K562 (cell line): ENCODE measurements at regions not wholly inside any gene's neighbourhood (a gene's known extent, or its start where the extent isn't known, plus 50 kb on each side); places are given as distances from the start of the nearest gene placed in this dataset.

Source experiments
- ATAC-seq: fragments of 200-7000 bp; cut with Tn5 transposase; 3 replicates; pipeline ENCODE4 v1.9.1; 2020; ENCODE audit warnings: moderate library complexity
- BruUV-seq: library from RNA; stranded (reverse); fragments of 400-500 nt; replicated peaks from 2 replicates; lab custom pipeline; 2021; lab: Mats Ljungman, UMichigan
- CTCF ChIA-PET: fragments of 300-600 bp; formaldehyde crosslinking; extraction: SDS; loops from one replicate; lab custom pipeline; 2021; ENCODE audit warnings: low intra/inter-chr PET ratio; lab: Yijun Ruan, JAX
- POLR2A ChIA-PET: fragments of 300-600, 350-650 bp; sonication (Branson Sonifier 250); formaldehyde crosslinking; extraction: SDS; loops from one replicate; lab custom pipeline; 2021; ENCODE audit warnings: antibody characterized with exemption, inconsistent platforms; lab: Yijun Ruan, JAX
- DNase-seq, 4 experiments: peaks; one replicate each; pipeline versions ENCODE4 v3.0.0 to v3.0.0-alpha.2; 2011 to 2018; ENCODE audit warnings: low spot score in 3 of 4, mixed read lengths in 3 of 4; ENCODE audit errors: extremely low read depth in 1 of 4
- FAIRE-seq: peaks from 2 replicates; lab custom pipeline; 2011; peaks lifted over from hg19 to GRCh38; lab: Jason Lieb, UNC
- H2AFZ ChIP-seq: 2 replicates; pipeline ENCODE4 v1.6.0; 2011; ENCODE audit warnings: low read depth, low read length, control low read depth, inconsistent platforms
- H3K27ac ChIP-seq: fragments of 200-600 bp; 3 replicates; pipeline ENCODE4 v1.8.0; 2011; ENCODE audit warnings: low read depth, mild to moderate bottlenecking, control low read depth, inconsistent platforms, low read length, moderate library complexity, mixed read lengths; ENCODE audit errors: extremely low read depth
- H3K27me3 ChIP-seq, 2 experiments: fragments of 300-600 bp in 1 of 2; 2 replicates in 1 of 2; 3 replicates in 1 of 2; pipeline versions ENCODE4 v1.6.0 to v1.8.0; 2011; ENCODE audit warnings: inconsistent platforms in 2 of 2, low read length in 2 of 2, mild to moderate bottlenecking in 1 of 2, mixed read lengths in 1 of 2, moderate library complexity in 1 of 2; ENCODE audit not compliant: control insufficient read depth in 2 of 2, insufficient read depth in 2 of 2
- H3K36me3 ChIP-seq: fragments of 300-600 bp; 3 replicates; pipeline ENCODE4 v1.8.0; 2011; ENCODE audit warnings: mild to moderate bottlenecking, low read length, inconsistent platforms; ENCODE audit not compliant: control insufficient read depth, insufficient read depth
- H3K4me1 ChIP-seq, 2 experiments: fragments of 200-600 bp in 1 of 2; replicated peaks in 1 of 2; 2 replicates in 1 of 2; 3 replicates in 1 of 2; pipeline versions ENCODE4 v1.5.1 to v1.8.0; 2011; ENCODE audit warnings: inconsistent platforms in 2 of 2, low read length in 2 of 2, mild to moderate bottlenecking in 1 of 2, mixed read lengths in 1 of 2, moderate library complexity in 1 of 2; ENCODE audit not compliant: control insufficient read depth in 2 of 2, insufficient read depth in 2 of 2
- H3K4me2 ChIP-seq: 2 replicates; pipeline ENCODE4 v1.6.1; 2011; ENCODE audit warnings: low read length, control low read depth, inconsistent platforms, mixed read lengths; ENCODE audit not compliant: insufficient read depth
- H3K4me3 ChIP-seq: fragments of 200-600 bp; sonication (generic), shearing (Covaris generic); 2 replicates; pipeline ENCODE4 v1.5.1; 2016; ENCODE audit warnings: control low read depth, inconsistent platforms
- H3K79me2 ChIP-seq: fragments of 200-600 bp; 3 replicates; pipeline ENCODE4 v1.8.0; 2011; ENCODE audit warnings: low read length, inconsistent platforms; ENCODE audit not compliant: control insufficient read depth, insufficient read depth
- H3K9ac ChIP-seq, 2 experiments: 2 replicates each; pipeline versions ENCODE4 v1.6.0 to v1.6.1; 2011; ENCODE audit warnings: low read depth in 2 of 2, low read length in 2 of 2, control low read depth in 1 of 2, inconsistent platforms in 1 of 2, mild to moderate bottlenecking in 1 of 2, mixed read lengths in 1 of 2; ENCODE audit not compliant: insufficient read depth in 1 of 2
- H3K9me1 ChIP-seq: one replicate; pipeline ENCODE4 v1.6.0; 2011; ENCODE audit warnings: inconsistent platforms, mild to moderate bottlenecking, low read length, moderate library complexity; ENCODE audit not compliant: control insufficient read depth, insufficient read depth
- H3K9me3 ChIP-seq: replicated peaks from 2 replicates; pipeline ENCODE4 v1.5.1; 2011; ENCODE audit warnings: low read depth, low read length, inconsistent platforms; ENCODE audit not compliant: control insufficient read depth, insufficient read depth
- H4K20me1 ChIP-seq: replicated peaks from 2 replicates; pipeline ENCODE4 v1.6.1; 2011; ENCODE audit warnings: low read length, inconsistent platforms, mixed read lengths; ENCODE audit not compliant: control insufficient read depth, insufficient read depth
- CBX1 ChIP-seq: sonication (generic); IDR thresholded peaks from 2 replicates; pipeline ENCODE4 v1.6.1; 2016; ENCODE audit warnings: antibody characterized with exemption, low read depth, mild to moderate bottlenecking
- CCAR2 ChIP-seq: fragments of 200-400 bp; formaldehyde crosslinking; IDR thresholded peaks from 2 replicates; pipeline ENCODE4 v1.6.1; 2017; ENCODE audit warnings: mild to moderate bottlenecking, low read depth, low read length
- CREBBP ChIP-seq: IDR thresholded peaks from one replicate; pipeline ENCODE4 v1.6.1; 2012; ENCODE audit warnings: low read depth, mild to moderate bottlenecking, control low read depth, inconsistent platforms, low read length
- PCBP1 ChIP-seq: fragments of 200-400 bp; formaldehyde crosslinking; IDR thresholded peaks from 2 replicates; pipeline ENCODE4 v1.6.1; 2018; ENCODE audit warnings: mild to moderate bottlenecking, low read depth, low read length; ENCODE audit not compliant: poor library complexity, severe bottlenecking
- SIX5 ChIP-seq, 2 experiments: IDR thresholded peaks; 2 replicates each; pipeline ENCODE4 v1.6.1; 2011; ENCODE audit warnings: low read length in 2 of 2, borderline replicate concordance in 1 of 2, low read depth in 1 of 2, mild to moderate bottlenecking in 1 of 2, moderate library complexity in 1 of 2; ENCODE audit not compliant: insufficient read depth in 1 of 2
- ZNF57 ChIP-seq: fragments of 450-650 bp; formaldehyde crosslinking; IDR thresholded peaks from 2 replicates; pipeline ENCODE4 v1.4.0; 2020; ENCODE audit warnings: mild to moderate bottlenecking, moderate library complexity
- WGBS: fragments of 100-300 bp; shearing (Covaris generic); methylation state at CpG from one replicate; pipeline ENCODE4 v1.1.6; 2016; ENCODE audit warnings: low coverage, mixed read lengths; ENCODE audit not compliant: insufficient coverage; ENCODE audit errors: missing lambda C conversion rate; 5-methylcytosine and 5-hydroxymethylcytosine counted together
- in situ Hi-C: fragments of 300-500 bp; cut with MboI; formaldehyde crosslinking; loops from 4 replicates; pipeline ENCODE4 v1.15.0; 2018; ENCODE audit warnings: inconsistent platforms, mixed read lengths
- intact Hi-C: fragments of 100-400 bp; cut with micrococcal nuclease; formaldehyde crosslinking; loops from 2 replicates; pipeline ENCODE4 v1.14.2; 2022
- TF ChIP-seq, protein P1 (sequence below): fragments of 450-650 bp; formaldehyde crosslinking; IDR thresholded peaks from 2 replicates; pipeline ENCODE4 v1.4.0; 2020; ENCODE audit warnings: mild to moderate bottlenecking, moderate library complexity
- TF ChIP-seq, protein P2 (sequence below): fragments of 250-450 bp; sonication (Bioruptor Pico); IDR thresholded peaks from 2 replicates; pipeline ENCODE4 v1.4.0; 2020
- TF ChIP-seq, protein P3 (sequence below): fragments of 450-650 bp; conservative IDR thresholded peaks from 2 replicates; pipeline ENCODE4 v1.6.1; 2016; ENCODE audit warnings: missing genetic modification characterization, low read depth, mild to moderate bottlenecking, missing compliant biosample characterization, moderate library complexity
- TF ChIP-seq, protein P4 (sequence below): fragments of 250-450 bp; sonication (Bioruptor Pico); IDR thresholded peaks from 2 replicates; pipeline ENCODE4 v1.4.0; 2020

DNA sequence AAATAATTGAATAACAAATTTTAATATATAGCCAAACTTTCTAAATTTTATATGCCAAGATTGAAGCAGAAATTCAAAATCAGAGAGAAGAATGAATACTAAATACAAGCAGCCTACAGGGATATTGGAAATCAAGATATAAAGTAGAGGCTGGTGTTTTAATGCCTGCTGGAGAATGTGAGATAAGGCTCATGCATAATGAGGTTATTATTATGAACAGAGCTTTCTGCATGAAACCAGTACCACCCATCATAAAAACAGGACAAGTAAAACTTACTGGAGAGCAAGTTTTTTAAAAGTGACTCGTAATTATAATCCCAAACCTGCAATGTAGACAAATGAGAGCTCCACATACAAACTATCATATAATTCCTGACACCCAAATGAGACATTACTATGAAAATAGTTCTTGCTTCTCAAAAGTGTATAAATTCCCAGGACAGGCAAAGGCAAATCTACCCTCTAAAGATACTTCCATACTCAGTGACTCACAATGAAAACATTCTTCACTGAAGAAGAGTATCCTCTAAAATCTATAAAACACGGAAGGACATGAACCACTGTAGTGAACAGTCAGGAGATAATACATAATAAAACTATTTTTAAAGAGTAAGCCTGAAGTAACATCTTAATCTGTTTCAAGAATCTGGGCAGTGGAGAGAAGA lies 532.0 kb upstream of the GRAMD2B start:
- BruUV-seq = no TSS peak
- TF ChIP-seq SIX5 (IDR thresholded peaks at IDR 0.05; ENCODE audit: borderline replicate concordance in 1 of 2, insufficient read depth in 1 of 2, low read depth in 1 of 2, low read length in 2 of 2) (no peak), CCAR2 (no peak), ZNF57 (CRISPR knock-in tag) (no peak), CBX1 (no peak), CREBBP (no peak), PCBP1 (no peak)
- TF ChIP-seq, protein P1, sequence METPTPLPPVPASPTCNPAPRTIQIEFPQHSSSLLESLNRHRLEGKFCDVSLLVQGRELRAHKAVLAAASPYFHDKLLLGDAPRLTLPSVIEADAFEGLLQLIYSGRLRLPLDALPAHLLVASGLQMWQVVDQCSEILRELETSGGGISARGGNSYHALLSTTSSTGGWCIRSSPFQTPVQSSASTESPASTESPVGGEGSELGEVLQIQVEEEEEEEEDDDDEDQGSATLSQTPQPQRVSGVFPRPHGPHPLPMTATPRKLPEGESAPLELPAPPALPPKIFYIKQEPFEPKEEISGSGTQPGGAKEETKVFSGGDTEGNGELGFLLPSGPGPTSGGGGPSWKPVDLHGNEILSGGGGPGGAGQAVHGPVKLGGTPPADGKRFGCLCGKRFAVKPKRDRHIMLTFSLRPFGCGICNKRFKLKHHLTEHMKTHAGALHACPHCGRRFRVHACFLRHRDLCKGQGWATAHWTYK = no peak
- TF ChIP-seq, protein P2, sequence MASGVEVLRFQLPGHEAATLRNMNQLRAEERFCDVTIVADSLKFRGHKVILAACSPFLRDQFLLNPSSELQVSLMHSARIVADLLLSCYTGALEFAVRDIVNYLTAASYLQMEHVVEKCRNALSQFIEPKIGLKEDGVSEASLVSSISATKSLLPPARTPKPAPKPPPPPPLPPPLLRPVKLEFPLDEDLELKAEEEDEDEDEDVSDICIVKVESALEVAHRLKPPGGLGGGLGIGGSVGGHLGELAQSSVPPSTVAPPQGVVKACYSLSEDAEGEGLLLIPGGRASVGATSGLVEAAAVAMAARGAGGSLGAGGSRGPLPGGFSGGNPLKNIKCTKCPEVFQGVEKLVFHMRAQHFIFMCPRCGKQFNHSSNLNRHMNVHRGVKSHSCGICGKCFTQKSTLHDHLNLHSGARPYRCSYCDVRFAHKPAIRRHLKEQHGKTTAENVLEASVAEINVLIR (CRISPR knock-in tag) = no peak
- TF ChIP-seq, protein P3, sequence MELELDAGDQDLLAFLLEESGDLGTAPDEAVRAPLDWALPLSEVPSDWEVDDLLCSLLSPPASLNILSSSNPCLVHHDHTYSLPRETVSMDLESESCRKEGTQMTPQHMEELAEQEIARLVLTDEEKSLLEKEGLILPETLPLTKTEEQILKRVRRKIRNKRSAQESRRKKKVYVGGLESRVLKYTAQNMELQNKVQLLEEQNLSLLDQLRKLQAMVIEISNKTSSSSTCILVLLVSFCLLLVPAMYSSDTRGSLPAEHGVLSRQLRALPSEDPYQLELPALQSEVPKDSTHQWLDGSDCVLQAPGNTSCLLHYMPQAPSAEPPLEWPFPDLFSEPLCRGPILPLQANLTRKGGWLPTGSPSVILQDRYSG (tag) = no peak
- TF ChIP-seq, protein P4, sequence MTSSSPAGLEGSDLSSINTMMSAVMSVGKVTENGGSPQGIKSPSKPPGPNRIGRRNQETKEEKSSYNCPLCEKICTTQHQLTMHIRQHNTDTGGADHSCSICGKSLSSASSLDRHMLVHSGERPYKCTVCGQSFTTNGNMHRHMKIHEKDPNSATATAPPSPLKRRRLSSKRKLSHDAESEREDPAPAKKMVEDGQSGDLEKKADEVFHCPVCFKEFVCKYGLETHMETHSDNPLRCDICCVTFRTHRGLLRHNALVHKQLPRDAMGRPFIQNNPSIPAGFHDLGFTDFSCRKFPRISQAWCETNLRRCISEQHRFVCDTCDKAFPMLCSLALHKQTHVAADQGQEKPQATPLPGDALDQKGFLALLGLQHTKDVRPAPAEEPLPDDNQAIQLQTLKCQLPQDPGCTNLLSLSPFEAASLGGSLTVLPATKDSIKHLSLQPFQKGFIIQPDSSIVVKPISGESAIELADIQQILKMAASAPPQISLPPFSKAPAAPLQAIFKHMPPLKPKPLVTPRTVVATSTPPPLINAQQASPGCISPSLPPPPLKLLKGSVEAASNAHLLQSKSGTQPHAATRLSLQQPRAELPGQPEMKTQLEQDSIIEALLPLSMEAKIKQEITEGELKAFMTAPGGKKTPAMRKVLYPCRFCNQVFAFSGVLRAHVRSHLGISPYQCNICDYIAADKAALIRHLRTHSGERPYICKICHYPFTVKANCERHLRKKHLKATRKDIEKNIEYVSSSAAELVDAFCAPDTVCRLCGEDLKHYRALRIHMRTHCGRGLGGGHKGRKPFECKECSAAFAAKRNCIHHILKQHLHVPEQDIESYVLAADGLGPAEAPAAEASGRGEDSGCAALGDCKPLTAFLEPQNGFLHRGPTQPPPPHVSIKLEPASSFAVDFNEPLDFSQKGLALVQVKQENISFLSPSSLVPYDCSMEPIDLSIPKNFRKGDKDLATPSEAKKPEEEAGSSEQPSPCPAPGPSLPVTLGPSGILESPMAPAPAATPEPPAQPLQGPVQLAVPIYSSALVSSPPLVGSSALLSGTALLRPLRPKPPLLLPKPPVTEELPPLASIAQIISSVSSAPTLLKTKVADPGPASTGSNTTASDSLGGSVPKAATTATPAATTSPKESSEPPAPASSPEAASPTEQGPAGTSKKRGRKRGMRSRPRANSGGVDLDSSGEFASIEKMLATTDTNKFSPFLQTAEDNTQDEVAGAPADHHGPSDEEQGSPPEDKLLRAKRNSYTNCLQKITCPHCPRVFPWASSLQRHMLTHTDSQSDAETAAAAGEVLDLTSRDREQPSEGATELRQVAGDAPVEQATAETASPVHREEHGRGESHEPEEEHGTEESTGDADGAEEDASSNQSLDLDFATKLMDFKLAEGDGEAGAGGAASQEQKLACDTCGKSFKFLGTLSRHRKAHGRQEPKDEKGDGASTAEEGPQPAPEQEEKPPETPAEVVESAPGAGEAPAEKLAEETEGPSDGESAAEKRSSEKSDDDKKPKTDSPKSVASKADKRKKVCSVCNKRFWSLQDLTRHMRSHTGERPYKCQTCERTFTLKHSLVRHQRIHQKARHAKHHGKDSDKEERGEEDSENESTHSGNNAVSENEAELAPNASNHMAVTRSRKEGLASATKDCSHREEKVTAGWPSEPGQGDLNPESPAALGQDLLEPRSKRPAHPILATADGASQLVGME (CRISPR knock-in tag) = no peak
- Histone ChIP-seq H3K9me1 (no peaks in the 10 kb centered on the region), H3K9ac (no peak overlapping the region), H3K4me1 (no peaks in the 10 kb centered on the region), H3K79me2 (no peaks in the 10 kb centered on the region), H3K9me3 (no peaks in the 10 kb centered on the region), H3K27ac (no peak overlapping the region), H3K4me2 (no peak overlapping the region), H3K27me3 (no peaks in the 10 kb centered on the region), H4K20me1 (no peaks in the 10 kb centered on the region), H3K4me3 (no peak overlapping the region), H2AFZ (no peak overlapping the region), H3K36me3 (no peaks in the 10 kb centered on the region)
- intact Hi-C loops = no loop called here
- ChIA-PET POLR2A (no interaction called here), CTCF (no interaction called here)
- DNase-seq (no peak), ATAC-seq (no peak), FAIRE-seq (no peak)
- in situ Hi-C loops = no loop called here
- 0% methylated on average over 2 of the region's 2 CpGs for WGBS
